ENCODE measurements at regions not wholly inside any gene's neighbourhood (a gene's known extent, or its start where the extent isn't known, plus 50 kb on each side); places are given as distances from the start of the nearest gene placed in this dataset.

DNA sequence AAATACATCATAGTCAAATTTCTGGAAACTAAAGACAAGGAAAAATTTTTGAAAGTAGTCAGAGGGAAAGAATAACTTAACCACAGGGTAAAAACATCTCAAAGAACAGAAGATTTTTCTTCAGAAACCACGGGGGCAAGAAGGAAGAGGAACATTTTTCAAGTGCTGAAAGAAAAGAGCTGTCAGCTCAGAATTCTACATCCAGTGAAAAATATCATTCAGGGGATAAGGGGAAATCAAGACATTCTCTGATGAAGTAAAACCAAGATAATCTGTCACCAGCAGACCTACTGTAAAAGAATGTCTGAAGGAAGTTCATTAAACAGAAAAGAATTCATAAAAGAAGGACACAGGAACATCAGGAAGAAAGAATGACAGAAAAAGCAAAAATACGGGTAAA lies 111.2 kb upstream of the TMEM72 start:
- no peaks in the 10 kb centered on the region for H3F3A ChIP-seq (ENCODE audit: insufficient read depth, low read depth)
- no peak overlapping the region for H3K4me2 ChIP-seq
- H4K20me1 ChIP-seq (ENCODE audit: insufficient read depth): no peaks in the 10 kb centered on the region
- DNase-seq: no peak
- TF ChIP-seq CTCF (conservative IDR thresholded peaks at IDR 0.05) (no peak), EZH2 (IDR thresholded peaks at IDR 0.05; ENCODE audit: low read depth) (no peak)
- BruUV-seq (replicated peaks): no TSS peak
- POLR2A ChIA-PET (ENCODE audit: unreplicated experiment): no interaction called here
- no peaks in the 10 kb centered on the region for H3K9me2 ChIP-seq (ENCODE audit: insufficient read depth)
- H3K9me3 ChIP-seq (ENCODE audit: insufficient read depth, low read depth): no peaks in the 10 kb centered on the region
- intact Hi-C loops (cut with micrococcal nuclease; ENCODE audit: unreplicated experiment): no loop called here
- H3K27ac ChIP-seq: no peak overlapping the region
- no peaks in the 10 kb centered on the region for H3K4me1 ChIP-seq (replicated peaks; ENCODE audit: insufficient read depth)
- no peak overlapping the region for H3K4me3 ChIP-seq
- H3K36me3 ChIP-seq (ENCODE audit: low read depth): no peaks in the 10 kb centered on the region
- CTCF ChIA-PET: no interaction called here
- H3K27me3 ChIP-seq (ENCODE audit: insufficient read depth, low read depth): peaks cover 29% of the 10 kb centered on the region
- H3K79me2 ChIP-seq (ENCODE audit: low read depth): no peaks in the 10 kb centered on the region
- H2AFZ ChIP-seq: no peak overlapping the region

DNA sequence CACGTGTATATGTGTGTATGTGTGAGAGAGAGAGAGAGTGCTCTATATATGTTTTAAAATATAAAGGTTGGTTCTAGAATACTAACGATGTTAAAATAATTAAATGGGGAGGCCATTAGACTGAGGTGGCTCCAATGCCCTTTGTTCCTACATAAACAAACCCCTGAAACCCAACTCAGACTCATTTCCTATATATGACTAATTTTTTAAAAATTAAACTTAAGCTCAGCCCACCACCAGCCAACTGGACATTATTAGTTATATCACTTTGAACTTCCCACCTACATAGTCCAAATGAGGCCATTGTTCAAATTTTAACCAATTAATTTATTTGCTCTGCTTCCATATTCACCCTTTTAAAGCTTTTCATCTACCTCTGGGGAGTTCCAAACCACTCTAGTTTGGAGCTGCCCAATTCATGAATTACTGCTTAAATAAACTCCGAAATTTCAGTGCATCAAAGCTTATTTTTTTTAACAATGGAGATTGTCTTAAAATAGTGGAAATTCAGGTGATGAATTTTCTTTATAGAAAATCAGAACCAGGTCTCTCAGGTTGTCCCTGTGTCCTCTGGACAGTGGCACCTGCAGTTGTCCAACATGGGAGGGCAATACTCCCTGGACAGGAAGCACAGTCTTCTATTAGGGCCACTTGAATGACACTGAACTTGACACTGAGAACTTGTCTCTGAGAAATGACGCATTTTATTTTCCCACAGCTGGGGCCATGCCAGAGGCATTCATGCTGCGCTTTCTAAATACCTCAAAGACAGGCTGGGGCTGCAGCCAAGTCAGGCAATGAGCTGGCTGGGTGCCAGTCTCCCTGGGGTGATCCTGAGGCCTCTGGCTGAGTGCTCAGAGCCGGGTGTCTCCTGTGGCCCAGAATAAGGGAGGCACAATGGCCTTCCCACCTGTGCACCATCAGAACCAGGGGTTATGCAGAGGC lies 109.5 kb upstream of the TMEM72 start:
- Histone ChIP-seq H3K27ac (no peak overlapping the region), H3K4me2 (no peak overlapping the region), H3K79me2 (ENCODE audit: low read depth) (no peaks in the 10 kb centered on the region), H3K9me3 (ENCODE audit: insufficient read depth, low read depth) (no peaks in the 10 kb centered on the region), H3K9me2 (ENCODE audit: insufficient read depth) (no peaks in the 10 kb centered on the region), H2AFZ (no peak overlapping the region), H3F3A (ENCODE audit: insufficient read depth, low read depth) (no peaks in the 10 kb centered on the region), H3K36me3 (ENCODE audit: low read depth) (no peaks in the 10 kb centered on the region), H3K27me3 (ENCODE audit: insufficient read depth, low read depth) (peaks cover 32% of the 10 kb centered on the region; the same call in 1 of the 2 replicates), H3K4me1 (replicated peaks; ENCODE audit: insufficient read depth) (no peaks in the 10 kb centered on the region), H4K20me1 (ENCODE audit: insufficient read depth) (no peaks in the 10 kb centered on the region), H3K4me3 (no peak overlapping the region)
- TF ChIP-seq CTCF (conservative IDR thresholded peaks at IDR 0.05): no peak
- TF ChIP-seq EZH2 (IDR thresholded peaks at IDR 0.05; ENCODE audit: low read depth): no peak
- no TSS peak for BruUV-seq (replicated peaks)
- peak; percentile 55 to 56 for DNase-seq
- intact Hi-C loops (cut with micrococcal nuclease; ENCODE audit: unreplicated experiment): no loop called here
- POLR2A ChIA-PET (ENCODE audit: unreplicated experiment): no interaction called here
- CTCF ChIA-PET: no interaction called here

DNA sequence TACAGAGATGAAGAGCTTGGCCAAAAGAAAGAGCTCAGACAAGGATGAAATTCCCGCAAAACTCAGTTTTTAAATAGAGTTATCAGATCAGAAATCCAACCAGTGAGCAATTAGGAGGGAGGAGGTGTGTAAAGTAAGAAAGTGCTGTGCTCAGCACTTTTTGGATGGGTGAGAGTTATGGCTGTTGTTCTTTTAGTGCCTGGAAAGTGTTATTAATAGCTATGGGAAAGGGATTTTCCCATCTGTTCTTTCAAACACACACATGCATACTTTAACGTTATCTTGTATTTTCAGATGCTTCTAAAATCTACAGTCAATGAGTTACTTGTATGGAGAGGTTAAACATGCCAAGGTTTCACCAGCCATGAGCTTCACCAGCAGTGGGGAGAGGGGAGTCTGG lies 107.3 kb upstream of the TMEM72 start:
- H3K4me3 ChIP-seq: no peak overlapping the region
- H3K36me3 ChIP-seq (ENCODE audit: low read depth): no peaks in the 10 kb centered on the region
- H3K4me2 ChIP-seq: no peak overlapping the region
- CTCF ChIA-PET: no interaction called here
- H2AFZ ChIP-seq: no peak overlapping the region
- BruUV-seq (replicated peaks): no TSS peak
- H3K27ac ChIP-seq: no peak overlapping the region
- no peaks in the 10 kb centered on the region for H3K4me1 ChIP-seq (replicated peaks; ENCODE audit: insufficient read depth)
- no peak for TF ChIP-seq EZH2 (IDR thresholded peaks at IDR 0.05; ENCODE audit: low read depth)
- TF ChIP-seq CTCF (conservative IDR thresholded peaks at IDR 0.05): no peak
- H3K79me2 ChIP-seq (ENCODE audit: low read depth): no peaks in the 10 kb centered on the region
- no peaks in the 10 kb centered on the region for H4K20me1 ChIP-seq (ENCODE audit: insufficient read depth)
- POLR2A ChIA-PET (ENCODE audit: unreplicated experiment): no interaction called here
- peaks cover 32% of the 10 kb centered on the region; the same call in 1 of the 2 replicates for H3K27me3 ChIP-seq (ENCODE audit: insufficient read depth, low read depth)
- H3F3A ChIP-seq (ENCODE audit: insufficient read depth, low read depth): no peaks in the 10 kb centered on the region
- H3K9me2 ChIP-seq (ENCODE audit: insufficient read depth): no peaks in the 10 kb centered on the region
- intact Hi-C loops (cut with micrococcal nuclease; ENCODE audit: unreplicated experiment): no loop called here
- DNase-seq: no peak
- no peaks in the 10 kb centered on the region for H3K9me3 ChIP-seq (ENCODE audit: insufficient read depth, low read depth)

Data from PC-9 (cell line).